HepG2 (cell line): ENCODE measurements at regions not wholly inside any gene's neighbourhood (a gene's known extent, or its start where the extent isn't known, plus 50 kb on each side); places are given as distances from the start of the nearest gene placed in this dataset.

Experiments
- ATAC-seq: fragments of 200-7000 bp; cut with Tn5 transposase; 3 replicates; pipeline ENCODE4 v1.9.1; 2020; ENCODE audit warnings: mild to moderate bottlenecking, moderate library complexity
- BruUV-seq: library from RNA; stranded (reverse); fragments of 400-500 nt; replicated peaks from 2 replicates; lab custom pipeline; 2021; lab: Mats Ljungman, UMichigan
- CTCF ChIA-PET: fragments of 300-600 bp; formaldehyde crosslinking; extraction: SDS; loops from one replicate; lab custom pipeline; 2021; ENCODE audit warnings: low total read pairs, inconsistent platforms, low intra/inter-chr PET ratio; lab: Yijun Ruan, JAX
- POLR2A ChIA-PET: fragments of 350-600 bp; sonication (Branson Sonifier 250); formaldehyde crosslinking; loops from one replicate; lab custom pipeline; 2020; ENCODE audit warnings: antibody characterized with exemption, inconsistent platforms; lab: Yijun Ruan, JAX
- DNase-seq: peaks from one replicate; pipeline ENCODE4 v3.0.0-alpha.2; 2015; ENCODE audit warnings: low spot score
- FAIRE-seq: peaks from 3 replicates; lab custom pipeline; 2011; peaks lifted over from hg19 to GRCh38; lab: Jason Lieb, UNC
- H2AFZ ChIP-seq: one replicate; pipeline ENCODE4 v1.6.1; 2011; ENCODE audit warnings: low read length, inconsistent platforms
- H3K27ac ChIP-seq: fragments of 300-600 bp; 3 replicates; pipeline ENCODE4 v1.8.0; 2011; ENCODE audit warnings: mixed run types, mild to moderate bottlenecking, mixed read lengths, low read length, inconsistent platforms; ENCODE audit not compliant: insufficient read depth; ENCODE audit errors: extremely low read length
- H3K27me3 ChIP-seq, 2 experiments: fragments of 200-600 bp in 1 of 2; 2 replicates in 1 of 2; 3 replicates in 1 of 2; pipeline versions ENCODE4 v1.6.0 to v1.8.0; 2011; ENCODE audit warnings: low read length in 2 of 2, mild to moderate bottlenecking in 2 of 2, moderate library complexity in 2 of 2, inconsistent platforms in 1 of 2; ENCODE audit not compliant: insufficient read depth in 2 of 2, control insufficient read depth in 1 of 2
- H3K36me3 ChIP-seq, 2 experiments: fragments of 200-600 bp in 1 of 2; replicated peaks in 1 of 2; 2 replicates in 1 of 2; 3 replicates in 1 of 2; pipeline versions ENCODE4 v1.5.1 to v1.8.0; 2011; ENCODE audit warnings: low read length in 2 of 2, inconsistent platforms in 1 of 2; ENCODE audit not compliant: insufficient read depth in 2 of 2, control insufficient read depth in 1 of 2
- H3K4me1 ChIP-seq: 2 replicates; pipeline ENCODE4 v1.5.1; 2012; ENCODE audit warnings: low read length, inconsistent platforms; ENCODE audit not compliant: insufficient read depth
- H3K4me2 ChIP-seq: 2 replicates; pipeline ENCODE4 v1.6.0; 2011; ENCODE audit warnings: low read depth, low read length, inconsistent platforms
- H3K4me3 ChIP-seq, 3 experiments: fragments of 200-600 bp in 1 of 3; sonication (generic), shearing (Covaris generic) in 1 of 3; replicated peaks in 1 of 3; 2 replicates each; pipeline ENCODE4 v1.5.1; 2011 to 2016; ENCODE audit warnings: low read length in 3 of 3, inconsistent platforms in 2 of 3, low read depth in 2 of 3, mild to moderate bottlenecking in 2 of 3, control low read depth in 1 of 3, mixed read lengths in 1 of 3; ENCODE audit not compliant: insufficient read depth in 1 of 3
- H3K79me2 ChIP-seq: one replicate; pipeline ENCODE4 v1.6.1; 2011; ENCODE audit warnings: low read length, inconsistent platforms; ENCODE audit not compliant: insufficient read depth
- H3K9ac ChIP-seq: 2 replicates; pipeline ENCODE4 v1.6.0; 2011; ENCODE audit warnings: mild to moderate bottlenecking, low read depth, low read length, inconsistent platforms; ENCODE audit not compliant: insufficient read depth
- H3K9me3 ChIP-seq: 2 replicates; pipeline ENCODE4 v1.5.1; 2012; ENCODE audit warnings: mild to moderate bottlenecking, low read length
- H4K20me1 ChIP-seq: 2 replicates; pipeline ENCODE4 v1.6.0; 2011; ENCODE audit warnings: inconsistent platforms, mild to moderate bottlenecking, low read length, moderate library complexity; ENCODE audit not compliant: insufficient read depth
- AHDC1 ChIP-seq: sonication (generic); formaldehyde crosslinking; IDR thresholded peaks from 2 replicates; pipeline ENCODE4 v1.5.1; 2020; ENCODE audit warnings: mild to moderate bottlenecking, missing genetic modification reagents, borderline replicate concordance
- DPF2 ChIP-seq: sonication (generic); formaldehyde crosslinking; IDR thresholded peaks from 2 replicates; pipeline ENCODE4 v1.4.0; 2020; ENCODE audit warnings: mild to moderate bottlenecking, low read depth, missing genetic modification reagents, borderline replicate concordance
- ETS1 ChIP-seq: sonication (generic); formaldehyde crosslinking; IDR thresholded peaks from 2 replicates; pipeline ENCODE4 v1.4.0; 2020; ENCODE audit warnings: missing genetic modification reagents
- HOXD1 ChIP-seq: sonication (generic); formaldehyde crosslinking; IDR thresholded peaks from 2 replicates; pipeline ENCODE4 v1.5.0; 2020; ENCODE audit warnings: missing genetic modification reagents
- PATZ1 ChIP-seq: sonication (generic); formaldehyde crosslinking; IDR thresholded peaks from 2 replicates; pipeline ENCODE4 v1.4.0; 2020; ENCODE audit warnings: missing genetic modification reagents
- SIN3B ChIP-seq: fragments of 150-350 bp; IDR thresholded peaks from 2 replicates; pipeline ENCODE4 v1.6.1; 2014; ENCODE audit warnings: low read length
- SP2 ChIP-seq: sonication (generic); formaldehyde crosslinking; IDR thresholded peaks from 2 replicates; pipeline ENCODE4 v1.5.1; 2020; ENCODE audit warnings: mild to moderate bottlenecking, missing genetic modification reagents
- TBL1XR1 ChIP-seq: fragments of 150-350 bp; IDR thresholded peaks from 2 replicates; pipeline ENCODE4 v1.6.1; 2014; ENCODE audit warnings: borderline replicate concordance, low read length; ENCODE audit not compliant: partially characterized antibody
- TFDP2 ChIP-seq: sonication (generic); formaldehyde crosslinking; IDR thresholded peaks from 2 replicates; pipeline ENCODE4 v1.4.0; 2020; ENCODE audit warnings: missing genetic modification reagents
- ZNF512B ChIP-seq: sonication (generic); formaldehyde crosslinking; IDR thresholded peaks from 2 replicates; pipeline ENCODE4 v1.5.1; 2020; ENCODE audit warnings: missing genetic modification reagents, mild to moderate bottlenecking, borderline replicate concordance
- ZNF572 ChIP-seq: sonication (generic); formaldehyde crosslinking; IDR thresholded peaks from 2 replicates; pipeline ENCODE4 v1.5.1; 2020; ENCODE audit warnings: mild to moderate bottlenecking, missing genetic modification reagents
- WGBS: methylation state at CpG from one replicate; pipeline ENCODE4 v1.1.6; 2017; ENCODE audit warnings: low lambda C conversion rate; 5-methylcytosine and 5-hydroxymethylcytosine counted together
- in situ Hi-C: cut with HindIII; loops from 2 replicates; pipeline ENCODE4 v1.10.0; 2017; ENCODE audit warnings: low pct_unique_long_range_greater_than_20kb; ENCODE audit not compliant: extremely low pct_ligation_motif_present
- intact Hi-C: fragments of 100-400 bp; cut with micrococcal nuclease; formaldehyde crosslinking; loops from one replicate; pipeline ENCODE4 v1.10.0; 2022; ENCODE audit not compliant: unreplicated experiment

GRCh38 chr18:73733376-73733775 lies 414.3 kb downstream of the FBXO15 start:
- Histone ChIP-seq H2AFZ (no peak overlapping the region), H3K27ac (no peak overlapping the region), H3K9me3 (no peaks in the 10 kb centered on the region), H3K4me2 (no peak overlapping the region), H4K20me1 (no peaks in the 10 kb centered on the region), H3K79me2 (no peaks in the 10 kb centered on the region), H3K27me3 (no peaks in the 10 kb centered on the region), H3K36me3 (no peaks in the 10 kb centered on the region), H3K4me1 (no peaks in the 10 kb centered on the region), H3K9ac (no peak overlapping the region), H3K4me3 (no peak overlapping the region)
- ChIA-PET POLR2A (no interaction called here), CTCF (no interaction called here)
- intact Hi-C loops (no loop called here), in situ Hi-C loops (no loop called here)
- DNase-seq (no peak), FAIRE-seq (no peak), ATAC-seq (no peak)
- WGBS = 2% methylated on average over 4 of the region's 4 CpGs
- no TSS peak for BruUV-seq
- no peak for TF ChIP-seq HOXD1 (CRISPR knock-in tag)
- TF ChIP-seq ETS1 (CRISPR knock-in tag) = no peak
- TF ChIP-seq SIN3B = no peak
- TF ChIP-seq SP2 (CRISPR knock-in tag) = no peak
- TF ChIP-seq AHDC1 (CRISPR knock-in tag) = no peak
- TF ChIP-seq ZNF572 (CRISPR knock-in tag) = no peak
- no peak for TF ChIP-seq TBL1XR1
- no peak for TF ChIP-seq ZNF512B
- TF ChIP-seq PATZ1 (CRISPR knock-in tag) = no peak
- no peak for TF ChIP-seq TFDP2
- TF ChIP-seq DPF2 (CRISPR knock-in tag) = no peak
